HCT116 (cell line): ENCODE measurements at regions not wholly inside any gene's neighbourhood (a gene's known extent, or its start where the extent isn't known, plus 50 kb on each side); places are given as distances from the start of the nearest gene placed in this dataset.

Experiments used
- ATAC-seq: fragments of 200-7000 bp; cut with Tn5 transposase; 2 replicates; pipeline ENCODE4 v1.9.1; 2020; ENCODE audit warnings: mild to moderate bottlenecking, moderate library complexity
- BruUV-seq: library from RNA; stranded (reverse); fragments of 400-500 nt; replicated peaks from 2 replicates; lab custom pipeline; 2021; lab: Mats Ljungman, UMichigan
- CTCF ChIA-PET: fragments of 300-600 bp; sonication (Branson Sonifier 250); formaldehyde crosslinking; loops from one replicate; lab custom pipeline; 2021; ENCODE audit warnings: antibody characterized with exemption; lab: Charles Lee
- POLR2A ChIA-PET: fragments of 300-600, 350-600 bp; sonication (Branson Sonifier 250); formaldehyde crosslinking; loops from one replicate; lab custom pipeline; 2021; ENCODE audit warnings: antibody characterized with exemption; lab: Charles Lee
- RAD21 ChIA-PET, 2 experiments: fragments of 300-600 bp; sonication (Branson Sonifier 250); formaldehyde crosslinking; loops; one replicate each; lab custom pipeline; 2023; ENCODE audit warnings: low total read pairs in 2 of 2; ENCODE audit not compliant: uncharacterized antibody in 2 of 2, unreplicated experiment in 2 of 2, low non-redundant PET in 1 of 2; lab: Charles Lee
- DNase-seq: peaks from one replicate; pipeline ENCODE4 v3.0.0-alpha.2; 2010; ENCODE audit warnings: low read depth, low spot score
- H2AFZ ChIP-seq: fragments of 200-600 bp; shearing (Covaris generic), sonication (generic); 2 replicates; pipeline ENCODE4 v1.6.1; 2017; ENCODE audit warnings: low read depth, mixed run types, mixed read lengths, antibody characterized with exemption, low read length; ENCODE audit not compliant: poor library complexity, severe bottlenecking
- H3K27ac ChIP-seq: 2 replicates; pipeline ENCODE4 v1.5.1; 2012; ENCODE audit warnings: low read depth, low read length
- H3K27me3 ChIP-seq: fragments of 200-600 bp; sonication (generic); 2 replicates; pipeline ENCODE4 v1.6.1; 2016; ENCODE audit warnings: mixed run types, low read length, mixed read lengths; ENCODE audit not compliant: insufficient read depth
- H3K36me3 ChIP-seq, 2 experiments: fragments of 200-500 bp in 1 of 2; fragments of 200-600 bp in 1 of 2; sonication (Bioruptor generic) in 1 of 2; sonication (generic) in 1 of 2; 2 replicates each; pipeline versions ENCODE4 v1.5.1 to v1.6.1; 2014 to 2016; ENCODE audit warnings: low read length in 2 of 2, inconsistent platforms in 1 of 2, mixed read lengths in 1 of 2, mixed run types in 1 of 2; ENCODE audit not compliant: insufficient read depth in 2 of 2, control insufficient read depth in 1 of 2
- H3K4me1 ChIP-seq, 2 experiments: fragments of 200-600 bp in 1 of 2; sonication (generic) in 1 of 2; 2 replicates each; pipeline versions ENCODE4 v1.5.1 to v1.6.1; 2012 to 2017; ENCODE audit warnings: low read length in 2 of 2, inconsistent platforms in 1 of 2, mild to moderate bottlenecking in 1 of 2, mixed read lengths in 1 of 2, mixed run types in 1 of 2, moderate library complexity in 1 of 2; ENCODE audit not compliant: insufficient read depth in 2 of 2, control insufficient read depth in 1 of 2
- H3K4me2 ChIP-seq: fragments of 200-600 bp; sonication (generic); 2 replicates; pipeline ENCODE4 v1.6.1; 2017; ENCODE audit warnings: mixed run types, low read length, mixed read lengths
- H3K4me3 ChIP-seq, 2 experiments: fragments of 200-600 bp in 1 of 2; sonication (generic) in 1 of 2; replicated peaks in 1 of 2; 2 replicates each; pipeline ENCODE4 v1.5.1; 2011 to 2016; ENCODE audit warnings: low read length in 2 of 2, control low read depth in 1 of 2, low read depth in 1 of 2, mild to moderate bottlenecking in 1 of 2, mixed read lengths in 1 of 2, mixed run types in 1 of 2
- H3K79me2 ChIP-seq: fragments of 200-600 bp; sonication (generic); 2 replicates; pipeline ENCODE4 v1.6.1; 2017; ENCODE audit warnings: mild to moderate bottlenecking, mixed run types, low read length, moderate library complexity, mixed read lengths; ENCODE audit not compliant: insufficient read depth
- H3K9ac ChIP-seq: fragments of 200-600 bp; sonication (generic); 2 replicates; pipeline ENCODE4 v1.6.1; 2016; ENCODE audit warnings: low read length, mixed read lengths
- H3K9me2 ChIP-seq: fragments of 200-600 bp; sonication (generic), shearing (Covaris generic); 2 replicates; pipeline ENCODE4 v1.6.1; 2017; ENCODE audit warnings: mixed run types, mild to moderate bottlenecking, moderate library complexity; ENCODE audit not compliant: insufficient read depth
- H3K9me3 ChIP-seq, 2 experiments: fragments of 200-500 bp in 1 of 2; fragments of 200-600 bp in 1 of 2; sonication (Bioruptor generic) in 1 of 2; sonication (generic) in 1 of 2; 2 replicates each; pipeline ENCODE4 v1.6.1; 2014 to 2017; ENCODE audit warnings: low read length in 2 of 2, mixed read lengths in 2 of 2, inconsistent platforms in 1 of 2, low read depth in 1 of 2, mild to moderate bottlenecking in 1 of 2, mixed run types in 1 of 2, moderate library complexity in 1 of 2; ENCODE audit not compliant: control insufficient read depth in 1 of 2, insufficient read depth in 1 of 2
- H4K20me1 ChIP-seq: fragments of 200-600 bp; sonication (generic), shearing (Covaris generic); 2 replicates; pipeline ENCODE4 v1.6.1; 2017; ENCODE audit warnings: mixed run types, mild to moderate bottlenecking, moderate library complexity; ENCODE audit not compliant: insufficient read depth
- CBX3 ChIP-seq: IDR thresholded peaks from 2 replicates; pipeline ENCODE4 v1.6.1; 2012; ENCODE audit warnings: low read depth
- CEBPB ChIP-seq: IDR thresholded peaks from 2 replicates; pipeline ENCODE4 v1.6.1; 2012; ENCODE audit warnings: low read depth
- POLR2A ChIP-seq: IDR thresholded peaks from 2 replicates; pipeline ENCODE4 v1.7.0; 2011; ENCODE audit warnings: borderline replicate concordance; ENCODE audit not compliant: insufficient read depth, insufficient read length; ENCODE audit errors: extremely low read depth
- POLR2AphosphoS5 ChIP-seq: IDR thresholded peaks from 2 replicates; pipeline ENCODE4 v1.6.1; 2011; ENCODE audit warnings: mild to moderate bottlenecking, low read depth, low read length, moderate library complexity
- RAD21 ChIP-seq: IDR thresholded peaks from 2 replicates; pipeline ENCODE4 v1.6.1; 2012; ENCODE audit warnings: low read depth, mild to moderate bottlenecking
- TCF7L2 ChIP-seq: IDR thresholded peaks from 2 replicates; pipeline ENCODE4 v1.7.0; 2011; ENCODE audit warnings: borderline replicate concordance, inconsistent platforms; ENCODE audit not compliant: insufficient read depth, insufficient read length; ENCODE audit errors: extremely low read depth
- ZBTB33 ChIP-seq: IDR thresholded peaks from 2 replicates; pipeline ENCODE4 v1.6.1; 2011; ENCODE audit warnings: mild to moderate bottlenecking, low read length, moderate library complexity; ENCODE audit not compliant: insufficient replicate concordance; ENCODE audit errors: extremely low read depth
- intact Hi-C: fragments of 100-400 bp; cut with micrococcal nuclease; formaldehyde crosslinking; loops from 2 replicates; pipeline ENCODE4 v1.10.0; 2022

- no TSS peak for BruUV-seq
- no peaks in the 10 kb centered on the region for H3K9me3 ChIP-seq
- no peak overlapping the region for H3K27ac ChIP-seq
- H3K9ac ChIP-seq = no peak overlapping the region
- H3K4me3 ChIP-seq = no peak overlapping the region
- no peaks in the 10 kb centered on the region for H3K9me2 ChIP-seq
- ATAC-seq = no peak
- H3K36me3 ChIP-seq = no peaks in the 10 kb centered on the region
- CTCF ChIA-PET = no interaction called here
- no peak for DNase-seq
- no peak overlapping the region for H2AFZ ChIP-seq
- no peaks in the 10 kb centered on the region for H3K4me1 ChIP-seq
- no peak for TF ChIP-seq POLR2A
- no peak for TF ChIP-seq CBX3
- TF ChIP-seq CEBPB = no peak
- no peak for TF ChIP-seq POLR2AphosphoS5
- TF ChIP-seq ZBTB33 = no peak
- TF ChIP-seq, all 23 proteins: peak for 0
- ChIA-PET POLR2A (no interaction called here), RAD21 (no interaction called here)
- intact Hi-C loops = no loop called here
- Histone ChIP-seq H3K4me2 (no peak overlapping the region), H3K27me3 (peaks cover 11% of the 10 kb centered on the region; the same call in 1 of the 2 replicates), H4K20me1 (no peaks in the 10 kb centered on the region), H3K79me2 (no peaks in the 10 kb centered on the region)
These were observed 107.3 kb upstream of the FRMD4B start for GRCh38 chr3:69493157-69493556.

- Histone ChIP-seq H3K9me2 (no peaks in the 10 kb centered on the region), H3K4me1 (no peaks in the 10 kb centered on the region), H3K27me3 (peaks cover 11% of the 10 kb centered on the region; the same call in 1 of the 2 replicates), H3K27ac (no peak overlapping the region), H3K4me2 (no peak overlapping the region), H3K79me2 (no peaks in the 10 kb centered on the region), H3K36me3 (no peaks in the 10 kb centered on the region), H3K9ac (no peak overlapping the region), H2AFZ (no peak overlapping the region), H3K4me3 (no peak overlapping the region), H4K20me1 (no peaks in the 10 kb centered on the region), H3K9me3 (no peaks in the 10 kb centered on the region)
- ChIA-PET CTCF (no interaction called here), POLR2A (no interaction called here), RAD21 (no interaction called here)
- intact Hi-C loops = no loop called here
- ATAC-seq (no peak), DNase-seq (no peak)
- TF ChIP-seq RAD21 (no peak), TCF7L2 (no peak)
- BruUV-seq = no TSS peak
These were observed 106.1 kb upstream of the FRMD4B start for GRCh38 chr3:69491975-69492374.
